ENCODE measurements at regions not wholly inside any gene's neighbourhood (a gene's known extent, or its start where the extent isn't known, plus 50 kb on each side); places are given as distances from the start of the nearest gene placed in this dataset.
"Not testable (repeated sequence)": the region's sequence is repeated elsewhere in the genome, so short reads cannot be mapped to it uniquely, and the experiment has no call there.

- no peak for DNase-seq
These were observed 132.7 kb upstream of the KLF12 start for GRCh38 chr13:74266861-74267260.

DNA sequence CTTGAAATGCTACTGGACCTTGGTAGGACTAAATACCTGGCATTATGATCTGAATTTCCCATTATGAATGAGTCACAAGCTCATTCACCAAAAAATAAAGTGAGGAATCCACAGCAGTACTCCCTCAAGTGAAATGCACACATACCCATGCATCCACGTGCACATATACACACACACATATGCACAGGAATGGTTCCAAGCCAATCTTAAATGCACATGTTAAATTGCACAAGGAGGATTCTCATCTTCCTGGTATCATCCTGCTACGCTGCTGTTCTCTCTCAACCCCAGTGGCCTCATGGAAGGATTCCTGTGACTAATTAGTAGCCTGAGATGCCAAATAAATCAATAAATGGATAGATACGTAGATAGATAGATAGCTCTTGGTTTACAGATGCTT, 132.1 kb upstream of the KLF12 start:
- DNase-seq = no peak

- DNase-seq = no peak
These were observed 130.1 kb upstream of the KLF12 start for GRCh38 chr13:74264333-74264732.

GRCh38 chr13:74260420-74260819, 126.2 kb upstream of the KLF12 start:
- DNase-seq = not testable (repeated sequence)

- no peak for DNase-seq
These were observed 125.4 kb upstream of the KLF12 start for GRCh38 chr13:74259641-74260040.

- no peak for DNase-seq
These were observed 124.8 kb upstream of the KLF12 start for GRCh38 chr13:74258961-74259360.

GRCh38 chr13:74256969-74257368, 122.8 kb upstream of the KLF12 start:
- no peak for DNase-seq

DNA sequence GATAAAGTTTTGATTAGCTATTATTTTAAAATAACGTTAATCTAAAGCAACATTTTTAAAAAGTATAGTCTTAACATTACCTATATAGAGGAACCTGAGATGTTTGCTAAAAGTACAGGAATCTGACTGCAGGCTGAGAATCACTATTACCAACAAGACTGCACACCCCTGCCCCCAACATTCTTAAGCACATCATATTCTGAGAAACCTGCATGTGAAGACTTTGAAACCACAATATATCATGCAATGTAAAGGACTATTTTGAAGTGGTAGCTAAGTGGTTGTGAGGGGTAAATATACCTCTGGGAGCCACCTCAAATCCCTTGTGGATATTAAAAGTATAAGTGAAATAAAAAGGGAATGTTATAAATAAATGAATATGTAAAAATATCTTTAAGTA, 119.0 kb upstream of the KLF12 start:
- DNase-seq = no peak

DNA sequence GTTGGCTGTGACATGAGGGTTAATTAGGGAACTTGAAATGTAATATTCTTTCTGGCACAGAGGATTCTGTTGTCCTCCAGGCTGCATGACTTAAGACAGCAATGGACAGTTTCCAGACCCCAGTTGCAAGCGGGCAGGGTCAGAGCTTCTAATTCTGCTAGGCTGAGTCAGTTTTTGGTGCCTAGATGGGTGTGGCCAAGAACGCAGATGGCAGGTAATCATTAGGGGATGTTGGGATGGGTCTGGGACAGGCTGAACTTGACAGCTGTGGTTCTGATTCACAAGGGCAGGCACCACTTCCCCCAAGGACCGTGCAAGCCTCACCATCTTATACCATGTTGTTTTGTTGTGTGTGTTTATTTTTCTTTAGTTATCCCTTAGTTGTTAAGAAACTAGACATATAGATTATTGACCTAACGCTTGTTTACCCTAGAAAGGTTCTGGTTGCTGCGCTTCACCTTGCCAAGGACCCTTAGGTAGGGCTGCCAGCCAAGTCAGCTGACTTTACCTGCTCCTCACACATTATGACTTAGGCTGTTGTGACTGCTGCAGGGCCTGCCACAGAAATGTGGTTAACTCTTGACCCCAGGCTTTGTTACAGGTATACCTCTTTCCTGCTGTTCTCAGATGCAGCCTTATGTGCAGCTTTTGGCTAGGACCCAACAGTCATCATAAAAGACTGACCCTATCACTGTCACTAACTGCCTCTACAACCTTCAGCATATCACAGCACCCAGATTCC, 117.7 kb upstream of the KLF12 start:
- no peak for DNase-seq

DNA sequence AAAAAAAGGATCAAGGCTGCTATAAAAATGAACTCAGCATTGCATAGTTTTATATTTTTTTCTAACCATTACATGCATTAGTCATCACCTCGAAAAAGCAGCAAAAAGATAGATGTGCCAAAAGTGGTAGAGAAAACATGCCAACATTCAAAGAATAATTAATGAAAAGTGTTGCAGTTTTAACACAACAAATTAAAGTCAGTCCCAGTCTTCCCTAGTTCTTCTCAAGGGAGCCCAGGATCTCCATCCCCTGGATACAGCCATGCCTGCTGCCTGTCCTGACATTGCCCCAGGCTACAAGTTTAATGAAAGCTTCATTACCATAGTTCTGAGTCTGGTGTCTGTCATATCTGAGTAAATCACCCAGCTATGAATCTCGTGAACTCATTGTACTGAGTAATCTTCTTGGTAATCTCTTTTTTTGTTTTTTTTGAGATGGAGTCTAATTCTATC, 116.6 kb upstream of the KLF12 start:
- DNase-seq = no peak

DNA sequence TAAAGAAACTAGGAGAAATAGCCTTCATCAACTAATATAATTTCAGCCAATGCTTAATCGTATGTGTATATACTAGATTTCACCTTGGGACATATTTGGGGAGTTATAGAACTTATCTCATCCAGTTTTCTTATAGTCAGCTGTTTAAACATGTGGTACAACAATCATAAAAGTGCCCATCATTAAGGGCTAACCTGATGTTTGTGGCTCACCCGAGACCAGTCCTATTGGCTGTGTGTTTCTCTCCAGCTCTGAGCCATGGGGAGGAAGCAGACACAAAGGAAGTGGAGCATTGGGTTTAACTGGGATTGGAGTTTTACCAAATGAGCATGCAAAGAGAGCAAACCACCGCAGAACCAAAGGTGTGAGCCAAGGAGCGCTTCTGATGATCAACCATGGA, 114.3 kb upstream of the KLF12 start:
- no peak for DNase-seq

- DNase-seq = no peak
These were observed 112.3 kb upstream of the KLF12 start for GRCh38 chr13:74246487-74246886.

DNA sequence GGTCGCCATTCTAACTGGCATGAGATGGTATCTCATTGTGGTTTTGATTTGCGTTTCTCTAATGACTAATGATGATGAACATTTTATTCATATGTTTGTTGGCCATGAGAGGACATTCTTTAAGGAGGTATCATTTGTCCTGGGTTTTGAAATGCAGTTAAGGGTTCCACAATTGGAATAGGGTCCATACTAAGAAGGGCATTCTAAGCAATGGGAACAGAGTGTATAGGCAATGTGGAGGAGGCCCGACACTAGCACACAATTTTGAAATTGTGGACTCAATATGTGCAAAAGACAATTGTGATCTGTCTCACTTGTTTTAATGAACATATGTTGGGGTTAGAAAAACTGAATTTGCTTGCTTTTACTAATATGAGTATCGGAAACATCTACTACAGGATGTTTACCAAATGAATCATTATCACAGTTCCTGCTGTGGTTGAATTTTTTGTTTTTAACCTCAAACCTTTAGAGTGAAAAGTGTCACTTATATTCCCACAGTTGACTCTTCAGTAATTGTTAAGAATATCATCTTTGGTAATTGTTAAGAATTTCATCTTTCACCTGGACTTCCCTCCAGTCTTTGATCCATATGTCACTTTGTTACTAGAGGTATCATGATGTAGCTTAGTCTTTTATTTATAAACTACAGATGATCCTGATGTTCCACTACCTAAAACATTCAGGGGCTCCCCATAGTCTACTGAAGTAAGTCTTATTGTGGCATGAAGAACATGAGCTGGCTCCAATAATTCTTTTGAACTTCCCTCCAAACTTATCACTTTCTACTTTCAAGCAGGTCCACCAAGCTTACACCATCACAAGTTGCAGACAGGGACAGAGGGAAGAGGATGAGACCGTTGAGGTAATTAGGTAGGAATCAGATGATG, 109.7 kb upstream of the KLF12 start:
- DNase-seq = no peak

DNA sequence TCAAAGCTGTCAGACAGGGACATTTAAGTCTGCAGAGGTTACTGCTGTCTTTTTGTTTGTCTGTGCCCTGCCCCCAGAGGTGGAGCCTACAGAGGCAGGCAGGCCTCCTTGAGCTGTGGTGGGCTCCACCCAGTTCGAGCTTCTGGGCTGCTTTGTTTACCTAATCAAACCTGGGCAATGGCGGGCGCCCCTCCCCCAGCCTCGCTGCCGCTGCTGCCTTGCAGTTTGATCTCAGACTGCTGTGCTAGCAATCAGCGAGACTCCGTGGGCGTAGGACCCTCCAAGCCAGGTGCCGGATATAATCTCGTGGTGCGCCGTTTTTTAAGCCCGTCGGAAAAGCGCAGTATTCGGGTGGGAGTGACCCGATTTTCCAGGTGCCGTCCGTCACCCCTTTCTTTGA, 107.1 kb upstream of the KLF12 start:
- DNase-seq = not testable (repeated sequence)

DNA sequence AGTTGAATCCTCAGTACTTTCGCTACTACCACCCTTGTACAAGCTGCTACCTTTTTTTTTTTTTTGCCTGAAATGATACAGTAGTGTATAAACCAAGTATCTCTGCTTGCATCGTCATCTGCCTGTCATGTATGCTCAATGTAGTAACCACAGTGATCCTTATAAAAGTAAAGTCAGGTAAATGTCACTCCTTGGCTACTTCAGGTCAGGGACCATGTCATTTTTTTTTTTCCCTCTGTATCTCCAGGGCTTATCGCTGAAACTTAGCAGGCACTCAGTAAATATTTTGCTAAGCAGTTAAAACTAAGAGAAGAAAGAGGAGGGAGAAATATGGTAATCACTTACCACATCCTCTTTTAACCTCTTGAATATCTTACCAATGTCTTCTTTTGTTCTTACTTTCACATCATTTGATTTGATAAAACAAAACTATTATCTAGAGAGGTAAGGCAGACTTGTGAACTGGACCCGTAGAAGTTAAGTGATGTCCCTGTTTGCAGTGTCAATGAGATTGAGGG, 96.8 kb upstream of the KLF12 start:
- DNase-seq = no peak

- no peak for DNase-seq
These were observed 95.0 kb upstream of the KLF12 start for GRCh38 chr13:74229242-74229641.

- no peak for DNase-seq
These were observed 93.4 kb upstream of the KLF12 start for GRCh38 chr13:74227476-74228158.

DNA sequence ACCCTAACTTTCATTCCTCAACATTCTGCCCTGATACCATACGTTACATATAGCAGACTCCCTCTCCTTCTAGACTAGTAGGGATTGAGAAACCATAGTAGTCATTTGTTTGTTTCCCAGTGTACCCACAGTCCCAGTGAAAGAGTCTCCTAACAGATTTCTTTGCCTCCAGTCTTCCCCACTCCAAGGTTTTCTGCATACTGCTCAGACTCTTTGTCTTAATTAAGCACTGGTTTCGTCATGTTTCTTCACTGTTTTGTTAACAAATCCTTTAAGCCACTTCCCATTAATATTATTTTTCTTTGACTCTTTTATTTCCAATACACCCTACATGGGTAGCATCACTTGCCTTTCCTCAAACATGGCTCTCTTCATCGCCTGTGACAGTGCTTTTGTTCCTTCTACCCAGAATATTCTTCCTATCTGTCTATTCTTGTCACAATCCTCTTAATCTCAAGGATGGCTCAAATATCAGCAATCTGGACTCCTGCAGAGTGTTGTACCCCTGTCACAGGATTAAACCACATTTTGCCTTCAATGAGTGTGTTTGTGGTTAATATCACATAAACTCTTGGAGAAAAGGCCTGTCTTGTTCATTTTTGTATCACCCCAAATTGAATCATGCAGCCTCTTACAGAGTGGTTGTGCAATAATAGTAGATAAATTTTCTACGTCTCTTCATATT, 92.7 kb upstream of the KLF12 start:
- DNase-seq = no peak

DNA sequence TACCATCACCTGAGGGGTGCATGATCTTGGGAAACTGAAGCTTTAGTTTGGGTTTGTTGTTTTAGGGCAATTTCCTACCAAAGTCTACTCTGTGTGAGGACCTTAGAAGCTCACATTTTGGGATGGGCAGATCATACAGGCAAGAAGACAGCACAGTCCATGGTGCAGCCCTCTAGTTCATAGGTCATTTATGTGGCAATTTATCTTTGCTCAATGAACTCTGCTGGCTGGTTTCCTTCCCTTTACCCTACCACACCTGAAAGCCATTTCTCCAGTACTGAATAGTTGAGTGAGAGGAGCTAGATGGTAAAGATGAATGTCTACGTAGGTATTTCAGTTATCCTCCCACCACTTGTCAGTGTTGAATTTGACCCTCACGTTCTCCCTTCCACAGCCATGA, 87.5 kb upstream of the KLF12 start:
- DNase-seq = no peak

GRCh38 chr13:74219566-74219965, 85.4 kb upstream of the KLF12 start:
- DNase-seq = no peak

DNA sequence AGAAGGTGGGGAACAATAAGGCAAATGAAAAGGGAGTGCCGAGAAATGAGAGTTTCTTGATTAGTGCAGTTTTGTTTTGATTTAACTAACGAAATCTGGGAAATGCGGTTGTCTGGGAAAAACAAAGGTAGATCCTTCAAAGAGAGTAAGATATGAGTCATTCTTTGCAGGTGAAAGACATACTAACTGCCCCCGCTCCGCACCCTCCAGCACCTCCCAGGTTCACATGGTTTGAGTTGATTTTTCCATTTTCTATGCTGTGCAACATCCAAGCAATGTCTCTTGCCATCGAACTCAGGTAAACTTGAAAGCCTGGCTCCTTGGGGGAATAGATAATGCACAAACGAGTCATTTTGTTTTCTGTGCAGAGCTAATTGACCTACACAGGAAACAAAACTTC, 84.1 kb upstream of the KLF12 start:
- DNase-seq = no peak

DNA sequence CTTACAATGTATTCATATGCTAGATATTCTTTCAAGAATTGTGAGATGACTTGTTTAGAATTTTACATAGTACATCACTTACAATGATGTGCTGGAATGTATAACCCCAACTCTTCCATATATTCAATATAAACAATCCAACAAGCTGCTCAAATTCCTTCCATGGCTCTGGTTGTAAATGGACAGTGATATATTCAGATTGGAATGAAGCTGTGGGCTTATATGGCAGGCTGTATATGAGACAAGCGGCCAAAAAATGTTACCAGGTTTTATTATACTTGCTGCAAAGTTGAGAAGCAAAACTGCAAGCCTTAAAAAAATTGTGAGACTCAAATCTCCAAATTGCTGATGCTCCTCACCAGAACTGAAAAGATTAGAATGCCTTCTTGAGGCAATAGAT, 83.6 kb upstream of the KLF12 start:
- DNase-seq = no peak

DNA sequence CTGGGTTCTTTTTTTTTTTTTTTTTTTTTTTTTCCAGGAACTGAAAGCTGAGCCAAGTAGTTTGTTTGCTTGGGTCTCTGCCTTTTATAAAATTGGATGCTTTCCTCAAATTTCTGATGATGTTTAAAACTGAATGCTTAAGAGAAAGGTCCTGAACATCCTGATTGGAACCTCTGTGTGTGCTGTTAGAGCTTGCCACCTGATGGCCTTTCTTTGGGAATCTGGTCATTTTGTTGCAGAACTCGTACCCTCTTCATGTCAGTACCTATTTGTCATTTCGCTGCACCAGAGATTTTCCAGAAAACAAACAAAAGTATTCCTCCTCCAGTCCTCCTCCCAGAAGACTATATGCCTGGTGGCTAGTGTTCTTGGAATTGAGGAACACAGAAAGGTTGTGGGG, 81.2 kb upstream of the KLF12 start:
- DNase-seq = no peak
